HG03575 (cell line): ENCODE measurements at regions not wholly inside any gene's neighbourhood (a gene's known extent, or its start where the extent isn't known, plus 50 kb on each side); places are given as distances from the start of the nearest gene placed in this dataset.

Experiments used
- ATAC-seq: cut with Tn5 transposase; IDR thresholded peaks from one replicate; pipeline ENCODE4 v1.9.1; 2021; ENCODE audit not compliant: unreplicated experiment, insufficient number of reproducible peaks, low FRiP score; ENCODE audit errors: extremely low read depth

GRCh38 chr9:32289756-32290155 lies 94.7 kb upstream of the ACO1 start:
- no peak for ATAC-seq

- no peak for ATAC-seq
These were observed 93.1 kb upstream of the ACO1 start for GRCh38 chr9:32291370-32291769.

- ATAC-seq: no peak
These were observed 91.8 kb upstream of the ACO1 start for GRCh38 chr9:32292611-32293010.

GRCh38 chr9:32293091-32293490 lies 91.4 kb upstream of the ACO1 start:
- no peak for ATAC-seq

- ATAC-seq: no peak
These were observed 90.3 kb upstream of the ACO1 start for GRCh38 chr9:32294106-32294505.

GRCh38 chr9:32300373-32300772 lies 84.1 kb upstream of the ACO1 start:
- no peak for ATAC-seq

- ATAC-seq: no peak
These were observed 79.9 kb upstream of the ACO1 start for GRCh38 chr9:32304495-32304894.

GRCh38 chr9:32306006-32306405 lies 78.4 kb upstream of the ACO1 start:
- ATAC-seq: no peak

- no peak for ATAC-seq
These were observed 65.0 kb upstream of the ACO1 start for GRCh38 chr9:32319312-32319929.

GRCh38 chr9:32322622-32323021 lies 61.8 kb upstream of the ACO1 start:
- no peak for ATAC-seq

- ATAC-seq: no peak
These were observed 58.3 kb upstream of the ACO1 start for GRCh38 chr9:32326146-32326545.

- ATAC-seq: no peak
These were observed 53.2 kb upstream of the ACO1 start for GRCh38 chr9:32331240-32331639.

GRCh38 chr9:32334112-32334511 lies 50.3 kb upstream of the ACO1 start:
- no peak for ATAC-seq
